Smooth muscle cell (in vitro differentiated cells): ENCODE measurements at regions not wholly inside any gene's neighbourhood (a gene's known extent, or its start where the extent isn't known, plus 50 kb on each side); places are given as distances from the start of the nearest gene placed in this dataset.

Experiments
- DNase-seq: peaks from one replicate; lab custom pipeline; 2025; ENCODE audit not compliant: unreplicated experiment; lab: John Stamatoyannopoulos, UW
- H2AFZ ChIP-seq: fragments of 200-600 bp; sonication (generic); 2 replicates; pipeline ENCODE4 v1.6.0; 2016; ENCODE audit warnings: antibody characterized with exemption, low read depth, mild to moderate bottlenecking
- H3F3A ChIP-seq: fragments of 200-600 bp; sonication (generic); 2 replicates; pipeline ENCODE4 v1.6.0; 2017; ENCODE audit warnings: antibody characterized with exemption, low read depth
- H3K27ac ChIP-seq: fragments of 200-600 bp; sonication (generic); 2 replicates; pipeline ENCODE4 v1.5.1; 2016; ENCODE audit warnings: low read depth, mild to moderate bottlenecking
- H3K27me3 ChIP-seq: fragments of 200-600 bp; sonication (generic); 2 replicates; pipeline ENCODE4 v1.6.1; 2016; ENCODE audit warnings: low read depth, mild to moderate bottlenecking
- H3K36me3 ChIP-seq: fragments of 200-600 bp; sonication (generic); 2 replicates; pipeline ENCODE4 v1.5.1; 2016; ENCODE audit warnings: low read depth
- H3K4me1 ChIP-seq: fragments of 200-600 bp; sonication (generic); 2 replicates; pipeline ENCODE4 v1.5.1; 2016; ENCODE audit warnings: low read depth
- H3K4me2 ChIP-seq: fragments of 200-600 bp; sonication (generic); 2 replicates; pipeline ENCODE4 v1.6.0; 2016; ENCODE audit warnings: mild to moderate bottlenecking
- H3K4me3 ChIP-seq: fragments of 200-600 bp; sonication (generic); 2 replicates; pipeline ENCODE4 v1.5.1; 2016; ENCODE audit warnings: mild to moderate bottlenecking
- H3K79me2 ChIP-seq: fragments of 200-600 bp; sonication (generic); 2 replicates; pipeline ENCODE4 v1.6.0; 2016; ENCODE audit warnings: low read depth, mild to moderate bottlenecking
- H3K9ac ChIP-seq: fragments of 200-600 bp; sonication (generic); 2 replicates; pipeline ENCODE4 v1.6.0; 2016; ENCODE audit warnings: low read depth
- H3K9me3 ChIP-seq: fragments of 200-600 bp; sonication (generic); replicated peaks from 2 replicates; pipeline ENCODE4 v1.5.1; 2016; ENCODE audit warnings: low read depth
- H4K20me1 ChIP-seq: fragments of 200-600 bp; sonication (generic); 2 replicates; pipeline ENCODE4 v1.6.0; 2016; ENCODE audit warnings: low read depth
- WGBS: methylation state at CpG from one replicate; pipeline ENCODE4 v1.1.7; 2016; ENCODE audit warnings: low lambda C conversion rate; 5-methylcytosine and 5-hydroxymethylcytosine counted together
- TF ChIP-seq, protein P1 (sequence below): fragments of 200-600 bp; sonication (generic); IDR thresholded peaks from 2 replicates; pipeline ENCODE4 v1.5.1; 2017; ENCODE audit warnings: borderline replicate concordance, mild to moderate bottlenecking, antibody characterized with exemption; ENCODE audit not compliant: insufficient read depth, poor library complexity, severe bottlenecking

DNA sequence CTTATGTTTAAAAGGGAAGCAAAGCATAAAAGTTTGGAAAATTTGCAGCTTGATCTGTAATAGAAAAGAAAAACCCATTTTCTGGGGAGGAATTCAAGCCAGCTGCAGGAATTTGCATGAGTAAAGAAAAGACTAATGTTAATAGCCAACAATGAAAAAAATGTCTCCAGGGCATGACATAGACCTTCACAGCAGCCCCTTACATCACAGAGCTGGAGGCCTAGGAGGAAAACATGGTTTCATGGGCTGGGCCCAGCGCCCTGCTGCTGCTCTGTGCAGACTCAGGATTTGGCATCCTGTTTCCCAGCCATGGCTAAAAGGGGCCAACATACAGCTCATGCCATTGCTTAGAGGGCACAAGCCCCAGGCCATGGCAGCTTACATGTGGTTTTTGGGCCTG is 411.6 kb upstream of the MC4R start:
- H3K27me3 ChIP-seq: no peaks in the 10 kb centered on the region
- H3F3A ChIP-seq: no peaks in the 10 kb centered on the region
- TF ChIP-seq, protein P1, sequence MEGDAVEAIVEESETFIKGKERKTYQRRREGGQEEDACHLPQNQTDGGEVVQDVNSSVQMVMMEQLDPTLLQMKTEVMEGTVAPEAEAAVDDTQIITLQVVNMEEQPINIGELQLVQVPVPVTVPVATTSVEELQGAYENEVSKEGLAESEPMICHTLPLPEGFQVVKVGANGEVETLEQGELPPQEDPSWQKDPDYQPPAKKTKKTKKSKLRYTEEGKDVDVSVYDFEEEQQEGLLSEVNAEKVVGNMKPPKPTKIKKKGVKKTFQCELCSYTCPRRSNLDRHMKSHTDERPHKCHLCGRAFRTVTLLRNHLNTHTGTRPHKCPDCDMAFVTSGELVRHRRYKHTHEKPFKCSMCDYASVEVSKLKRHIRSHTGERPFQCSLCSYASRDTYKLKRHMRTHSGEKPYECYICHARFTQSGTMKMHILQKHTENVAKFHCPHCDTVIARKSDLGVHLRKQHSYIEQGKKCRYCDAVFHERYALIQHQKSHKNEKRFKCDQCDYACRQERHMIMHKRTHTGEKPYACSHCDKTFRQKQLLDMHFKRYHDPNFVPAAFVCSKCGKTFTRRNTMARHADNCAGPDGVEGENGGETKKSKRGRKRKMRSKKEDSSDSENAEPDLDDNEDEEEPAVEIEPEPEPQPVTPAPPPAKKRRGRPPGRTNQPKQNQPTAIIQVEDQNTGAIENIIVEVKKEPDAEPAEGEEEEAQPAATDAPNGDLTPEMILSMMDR: no peak
- H3K79me2 ChIP-seq: no peaks in the 10 kb centered on the region
- 96% methylated on average over 1 of the region's 1 CpG for WGBS
- H3K36me3 ChIP-seq: no peaks in the 10 kb centered on the region
- H2AFZ ChIP-seq: no peak overlapping the region
- no peak for DNase-seq
- H3K4me1 ChIP-seq: no peaks in the 10 kb centered on the region
- H3K9ac ChIP-seq: no peak overlapping the region
- H3K9me3 ChIP-seq: no peaks in the 10 kb centered on the region
- H3K4me2 ChIP-seq: no peak overlapping the region
- H3K27ac ChIP-seq: no peak overlapping the region
- H4K20me1 ChIP-seq: no peaks in the 10 kb centered on the region
- no peak overlapping the region for H3K4me3 ChIP-seq

DNA sequence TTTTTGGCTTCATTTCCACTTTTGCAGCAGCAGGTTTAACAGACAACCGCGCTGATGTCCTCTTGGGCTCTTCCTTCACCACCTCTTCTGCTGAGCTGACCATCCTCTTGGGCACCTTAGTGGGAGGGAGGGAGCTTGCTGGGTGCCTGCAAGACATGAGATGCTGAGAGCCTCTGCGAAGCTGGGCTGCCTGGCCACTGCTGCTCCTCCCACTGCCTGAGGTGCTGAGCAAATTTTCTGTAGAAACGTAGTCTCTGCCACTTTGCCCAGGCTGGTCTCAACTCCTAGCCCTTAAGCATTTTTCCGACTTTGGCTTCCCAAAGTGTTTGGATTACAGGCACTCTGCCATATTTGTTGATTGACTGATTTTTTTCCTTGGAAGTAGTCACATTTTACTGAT is 422.2 kb upstream of the MC4R start:
- H3K9ac ChIP-seq: no peak overlapping the region
- H3K36me3 ChIP-seq: no peaks in the 10 kb centered on the region
- no peaks in the 10 kb centered on the region for H3K9me3 ChIP-seq
- no peak overlapping the region for H3K4me2 ChIP-seq
- H3K79me2 ChIP-seq: no peaks in the 10 kb centered on the region
- 72% methylated on average over 5 of the region's 5 CpGs for WGBS
- H2AFZ ChIP-seq: no peak overlapping the region
- no peaks in the 10 kb centered on the region for H3K27me3 ChIP-seq
- DNase-seq: no peak
- H3F3A ChIP-seq: no peaks in the 10 kb centered on the region
- H3K4me3 ChIP-seq: no peak overlapping the region
- H3K4me1 ChIP-seq: no peaks in the 10 kb centered on the region
- H3K27ac ChIP-seq: no peak overlapping the region
- TF ChIP-seq, protein P1: no peak
- no peaks in the 10 kb centered on the region for H4K20me1 ChIP-seq

DNA sequence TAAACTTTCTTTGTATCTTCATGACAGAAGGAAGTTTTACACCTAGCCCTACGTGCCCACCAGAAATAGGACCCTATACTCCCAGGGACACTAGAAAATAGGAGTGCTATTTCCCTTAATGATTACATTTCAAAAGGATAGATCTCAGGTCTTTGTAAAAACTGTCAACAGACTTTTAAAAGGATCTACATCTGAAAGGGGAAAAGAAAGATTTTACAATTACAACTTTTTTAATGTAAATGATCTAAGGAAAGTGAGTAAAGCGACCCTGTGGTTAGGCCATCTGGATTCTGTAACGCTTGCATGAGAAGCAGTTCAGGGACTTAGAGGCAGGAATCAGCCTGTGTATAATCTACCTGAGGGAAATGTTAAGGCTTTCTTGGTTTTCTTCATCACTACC is 431.8 kb upstream of the MC4R start:
- no peak for DNase-seq
- no peak overlapping the region for H3K4me3 ChIP-seq
- no peak overlapping the region for H3K27ac ChIP-seq
- H3K4me1 ChIP-seq: no peaks in the 10 kb centered on the region
- no peaks in the 10 kb centered on the region for H3K9me3 ChIP-seq
- no peak overlapping the region for H2AFZ ChIP-seq
- no peaks in the 10 kb centered on the region for H4K20me1 ChIP-seq
- no peak overlapping the region for H3K9ac ChIP-seq
- H3K27me3 ChIP-seq: peaks cover 8% of the 10 kb centered on the region
- H3K79me2 ChIP-seq: no peaks in the 10 kb centered on the region
- no peaks in the 10 kb centered on the region for H3K36me3 ChIP-seq
- 12% methylated on average over 3 of the region's 3 CpGs for WGBS
- H3F3A ChIP-seq: no peaks in the 10 kb centered on the region
- no peak overlapping the region for H3K4me2 ChIP-seq
- TF ChIP-seq, protein P1: no peak

DNA sequence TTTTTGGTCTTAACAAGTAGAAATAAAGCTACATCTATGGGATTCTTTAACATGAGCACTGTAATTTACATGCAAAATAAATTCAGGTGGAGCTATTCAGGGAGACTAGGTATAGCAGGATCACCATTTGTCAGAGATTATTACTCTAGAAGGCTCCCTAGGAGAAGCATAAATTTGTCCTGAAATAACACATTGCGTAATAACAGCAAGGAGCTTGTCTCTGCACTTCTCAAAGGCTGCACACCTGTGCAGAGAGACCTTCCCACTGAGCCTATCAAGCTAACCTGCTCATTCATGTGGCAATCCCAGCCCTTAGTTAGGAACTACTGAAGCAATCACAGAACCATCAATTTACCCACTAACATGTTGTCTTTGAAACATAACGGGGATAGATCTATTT is 437.4 kb upstream of the MC4R start:
- Histone ChIP-seq H3K9ac (no peak overlapping the region), H2AFZ (no peak overlapping the region), H3K79me2 (no peaks in the 10 kb centered on the region), H3F3A (no peaks in the 10 kb centered on the region), H3K36me3 (no peaks in the 10 kb centered on the region), H3K4me2 (no peak overlapping the region), H3K9me3 (no peaks in the 10 kb centered on the region), H4K20me1 (no peaks in the 10 kb centered on the region), H3K27me3 (peaks cover 8% of the 10 kb centered on the region), H3K27ac (no peak overlapping the region), H3K4me1 (no peaks in the 10 kb centered on the region), H3K4me3 (no peak overlapping the region)
- DNase-seq: no peak
- WGBS: 78% methylated on average over 2 of the region's 2 CpGs
- TF ChIP-seq, protein P1: no peak
